ES-I3 (cell line): ENCODE measurements at regions not wholly inside any gene's neighbourhood (a gene's known extent, or its start where the extent isn't known, plus 50 kb on each side); places are given as distances from the start of the nearest gene placed in this dataset.

Experiments
- H3K36me3 ChIP-seq: 2 replicates; pipeline ENCODE4 v1.6.1; 2013; ENCODE audit warnings: mild to moderate bottlenecking, low read length, control low read depth, moderate library complexity; ENCODE audit not compliant: insufficient read depth
- H3K4me1 ChIP-seq: 2 replicates; pipeline ENCODE4 v1.6.1; 2013; ENCODE audit warnings: mild to moderate bottlenecking, control low read depth, low read length; ENCODE audit not compliant: insufficient read depth
- H3K9ac ChIP-seq: 2 replicates; pipeline ENCODE4 v1.6.1; 2013; ENCODE audit warnings: low read depth, mild to moderate bottlenecking, low read length, moderate library complexity
- H3K9me3 ChIP-seq: 2 replicates; pipeline ENCODE4 v1.6.1; 2013; ENCODE audit warnings: mild to moderate bottlenecking, low read length, moderate library complexity; ENCODE audit not compliant: control insufficient read depth, insufficient read depth

DNA sequence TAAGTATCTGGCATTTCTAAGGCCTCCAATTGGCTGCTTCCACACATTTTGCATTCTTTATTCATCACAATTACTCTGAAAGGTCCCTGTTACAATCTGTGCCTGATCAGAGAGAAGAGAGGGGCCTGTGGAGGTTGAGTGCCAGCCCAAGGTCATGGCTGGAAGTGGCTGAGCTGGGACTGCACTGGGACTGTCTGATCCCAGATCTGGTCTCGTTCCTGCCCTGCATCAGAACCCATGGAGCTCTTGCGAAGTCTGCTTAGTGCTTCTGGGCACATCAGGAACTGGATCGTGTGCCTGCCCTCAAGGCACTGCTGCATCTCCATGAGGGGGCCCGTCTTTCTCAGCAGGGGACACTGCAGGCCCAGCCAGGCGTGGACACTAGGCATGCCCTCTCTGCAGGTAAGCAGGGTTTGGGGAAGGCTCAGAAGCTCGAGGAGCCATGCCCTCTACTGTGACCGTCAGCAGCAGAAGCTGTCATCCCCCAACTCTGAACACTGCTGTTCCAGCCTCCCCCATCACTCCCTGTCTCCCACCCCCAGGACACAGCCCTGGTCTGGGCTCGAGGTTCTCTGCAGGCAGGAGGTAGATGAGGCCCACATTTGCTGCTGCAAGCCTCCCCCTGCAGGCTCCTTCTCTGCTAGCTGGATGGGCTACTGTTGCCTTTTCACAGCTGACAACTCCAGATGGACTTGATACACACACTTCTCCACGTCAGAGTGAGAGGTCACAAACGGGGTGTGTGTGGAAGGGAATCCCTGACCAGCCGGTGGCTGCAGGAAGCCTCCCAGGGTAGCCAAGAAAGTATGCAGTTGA, 96.5 kb upstream of the PRR23E start:
- Histone ChIP-seq H3K4me1 (no peaks in the 10 kb centered on the region), H3K36me3 (no peaks in the 10 kb centered on the region), H3K9ac (no peak overlapping the region), H3K9me3 (no peaks in the 10 kb centered on the region; the same call in 1 of the 2 replicates)

DNA sequence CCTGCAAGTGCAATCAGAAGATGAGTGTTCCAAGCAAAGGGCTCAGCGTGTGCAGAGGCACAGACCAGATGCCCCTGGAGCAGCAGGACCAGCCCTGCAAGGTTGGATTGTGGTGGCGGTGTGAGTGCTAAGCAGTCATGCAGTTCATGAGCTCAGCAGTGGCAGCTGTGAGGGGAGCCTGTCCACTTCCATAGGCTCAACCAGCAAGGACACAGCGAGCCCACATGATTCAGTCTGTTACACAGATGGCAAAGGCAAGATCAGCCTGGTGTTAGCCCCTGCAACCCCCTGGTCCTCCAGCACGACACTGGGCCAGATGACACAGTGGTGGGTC, 95.9 kb upstream of the PRR23E start:
- Histone ChIP-seq H3K9ac (no peak overlapping the region), H3K4me1 (no peaks in the 10 kb centered on the region), H3K36me3 (no peaks in the 10 kb centered on the region), H3K9me3 (no peaks in the 10 kb centered on the region; the same call in 1 of the 2 replicates)

DNA sequence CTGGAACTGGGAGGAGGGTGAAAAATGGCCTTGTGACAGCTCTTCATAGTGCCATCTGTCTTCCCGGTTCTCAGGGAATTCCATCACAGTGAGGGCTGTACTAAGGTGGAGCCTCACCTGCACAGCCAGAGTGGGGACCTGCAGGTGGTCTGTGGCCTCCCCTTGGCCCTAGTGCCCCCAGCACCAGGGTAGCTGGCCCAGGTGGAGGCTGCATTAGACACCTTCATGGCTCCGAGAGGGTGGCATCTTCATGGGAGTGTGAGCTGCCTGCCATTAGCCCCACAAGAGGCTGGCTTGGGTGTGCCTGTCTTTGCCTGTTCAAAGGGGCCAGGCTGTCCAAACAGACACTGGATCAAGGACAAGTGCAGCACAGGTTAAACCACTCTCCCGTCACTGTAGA, 95.5 kb upstream of the PRR23E start:
- H3K36me3 ChIP-seq: no peaks in the 10 kb centered on the region
- no peak overlapping the region for H3K9ac ChIP-seq
- H3K4me1 ChIP-seq: no peaks in the 10 kb centered on the region
- no peaks in the 10 kb centered on the region; the same call in 1 of the 2 replicates for H3K9me3 ChIP-seq

DNA sequence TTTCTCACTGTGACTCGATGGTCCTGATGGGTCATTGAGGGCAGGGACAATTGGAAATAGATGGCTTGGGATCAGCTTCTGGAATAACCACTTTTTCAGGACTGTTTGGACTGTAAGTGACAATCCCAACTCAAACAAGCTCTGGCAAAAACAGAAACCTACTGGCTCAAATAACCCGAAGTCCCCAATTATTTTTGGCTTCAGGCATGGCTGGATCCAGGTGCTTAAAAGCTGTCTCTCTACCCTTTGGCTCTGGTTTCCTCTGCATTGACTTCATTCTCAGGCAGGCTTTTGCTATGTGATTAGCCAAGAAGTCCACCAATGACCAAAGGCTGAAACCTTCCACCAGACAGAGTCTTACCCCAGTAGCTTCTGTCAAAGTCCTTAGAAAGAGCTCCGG, 92.9 kb upstream of the PRR23E start:
- no peaks in the 10 kb centered on the region for H3K36me3 ChIP-seq
- no peak overlapping the region for H3K9ac ChIP-seq
- no peaks in the 10 kb centered on the region; the same call in 1 of the 2 replicates for H3K9me3 ChIP-seq
- H3K4me1 ChIP-seq: no peaks in the 10 kb centered on the region

DNA sequence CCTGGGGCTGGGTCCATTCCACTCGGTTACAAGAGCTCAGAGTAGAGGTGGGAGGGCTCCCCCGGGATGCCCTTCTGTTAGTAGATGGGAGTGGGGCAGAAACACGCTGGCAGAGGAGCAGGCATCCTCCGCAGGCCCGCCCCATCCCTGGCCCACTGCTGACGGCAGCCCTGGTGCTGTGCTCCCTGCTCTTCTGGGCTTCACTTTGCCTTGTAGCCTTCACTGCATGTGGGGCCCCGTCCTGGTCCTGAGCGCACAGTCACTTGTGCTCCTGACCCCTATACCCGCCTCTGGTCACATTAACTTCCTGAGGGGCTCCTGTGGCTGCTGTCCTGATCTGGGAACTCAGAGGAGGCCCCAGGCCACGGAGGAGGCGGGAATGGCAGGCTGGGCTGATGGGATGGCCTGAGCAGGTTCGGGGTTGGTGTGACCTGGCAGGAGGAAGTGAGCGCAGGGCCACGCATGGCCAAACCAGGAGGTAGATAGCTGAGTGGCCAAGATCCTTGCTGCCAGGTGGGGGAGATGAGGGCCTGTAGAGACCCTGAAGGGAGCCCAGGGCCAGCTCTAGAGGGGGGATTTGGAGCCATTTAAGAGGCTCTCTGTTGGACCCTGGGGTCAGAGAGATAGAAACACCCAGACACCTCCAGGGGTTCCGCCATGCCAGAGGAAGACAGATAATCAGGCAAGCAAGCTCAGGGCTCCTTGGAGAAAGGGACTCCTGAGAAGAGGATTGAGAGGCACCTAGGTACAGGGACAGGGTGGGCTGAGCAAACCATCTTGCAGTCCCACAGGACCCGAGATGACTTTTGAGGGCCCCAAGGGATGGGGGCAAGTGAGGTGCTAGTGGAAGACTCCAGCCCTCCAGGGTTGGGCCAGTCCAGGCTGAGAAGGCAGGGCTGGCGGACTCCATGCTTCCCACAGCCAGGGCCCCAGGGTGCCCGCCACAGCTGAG, 92.2 kb upstream of the PRR23E start:
- no peaks in the 10 kb centered on the region for H3K9me3 ChIP-seq
- H3K36me3 ChIP-seq: no peaks in the 10 kb centered on the region
- H3K4me1 ChIP-seq: no peaks in the 10 kb centered on the region
- no peak overlapping the region for H3K9ac ChIP-seq

DNA sequence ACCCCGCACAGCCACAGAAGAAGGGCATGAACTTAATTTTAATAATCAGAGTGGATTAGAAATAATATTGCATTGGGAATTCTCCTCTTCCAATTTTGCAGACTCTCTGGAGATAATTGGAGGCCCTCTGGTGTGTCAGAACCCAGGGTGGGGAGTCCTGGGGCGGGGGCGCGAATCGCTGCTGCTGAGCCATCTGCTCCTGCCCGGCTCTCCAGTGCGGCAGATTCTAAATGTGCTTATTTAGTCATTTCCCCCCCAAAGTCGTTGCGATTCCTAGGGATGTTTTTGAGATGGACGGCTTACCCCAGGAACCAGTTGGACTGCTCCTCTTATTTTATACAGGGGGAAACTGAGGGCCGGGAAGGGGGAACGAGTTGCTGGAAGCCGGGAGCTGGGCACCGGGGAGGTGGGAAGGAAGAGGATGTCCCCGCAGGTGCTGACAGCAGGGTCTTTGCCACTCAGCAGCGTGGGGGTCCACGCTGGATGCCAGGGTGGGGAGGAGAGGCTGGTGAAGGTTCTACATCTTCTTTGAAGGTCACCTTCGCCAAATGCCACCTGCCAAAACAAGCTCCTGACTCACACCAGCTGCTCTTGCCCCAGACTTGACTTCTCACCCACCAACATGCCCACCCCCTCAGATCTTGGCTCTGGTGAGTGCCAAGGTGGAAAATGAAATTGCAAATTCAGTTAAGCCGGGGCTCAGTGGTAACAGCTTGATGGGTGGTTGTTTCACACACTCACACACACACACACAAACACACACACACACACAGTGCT, 91.3 kb upstream of the PRR23E start:
- no peaks in the 10 kb centered on the region for H3K4me1 ChIP-seq
- H3K9me3 ChIP-seq: no peaks in the 10 kb centered on the region; the same call in 1 of the 2 replicates
- no peaks in the 10 kb centered on the region for H3K36me3 ChIP-seq
- H3K9ac ChIP-seq: no peak overlapping the region

DNA sequence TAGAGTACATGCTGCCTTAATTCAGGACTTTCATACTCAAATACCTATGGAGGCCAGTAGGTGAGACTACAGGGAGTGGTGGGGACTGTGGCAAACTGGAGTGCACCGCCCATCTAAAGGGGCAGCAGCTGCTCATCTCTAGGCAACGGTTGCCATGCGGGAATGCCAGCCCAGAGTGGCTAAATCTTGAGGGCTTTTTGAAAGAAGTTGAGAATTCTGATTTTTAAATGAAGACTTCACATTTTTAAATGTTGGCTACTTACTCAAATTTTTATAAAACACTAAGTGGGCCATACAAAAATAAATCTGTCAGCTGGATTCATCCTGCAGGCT, 90.8 kb upstream of the PRR23E start:
- no peaks in the 10 kb centered on the region for H3K4me1 ChIP-seq
- H3K36me3 ChIP-seq: no peaks in the 10 kb centered on the region
- H3K9me3 ChIP-seq: no peaks in the 10 kb centered on the region; the same call in 1 of the 2 replicates
- no peak overlapping the region for H3K9ac ChIP-seq

DNA sequence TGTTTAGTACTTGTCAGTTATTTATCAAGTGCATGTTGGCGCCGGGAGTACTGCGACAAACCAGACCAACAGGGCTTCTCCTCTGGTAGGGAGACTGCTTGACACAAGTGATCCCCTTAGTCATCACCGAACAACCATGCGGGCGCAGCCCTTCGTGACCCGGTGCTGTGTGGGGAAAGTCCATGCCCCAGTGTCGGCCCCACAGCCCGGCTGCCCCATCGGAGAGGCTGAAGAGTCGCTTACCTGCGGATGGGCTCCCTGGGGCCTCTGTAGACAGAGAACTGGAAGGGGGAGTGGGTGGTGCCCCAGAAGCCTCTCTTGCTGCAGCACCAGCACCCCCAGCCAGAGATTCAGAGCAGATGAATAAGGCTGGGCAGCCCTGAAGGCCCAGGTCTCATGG, 90.3 kb upstream of the PRR23E start:
- Histone ChIP-seq H3K4me1 (no peaks in the 10 kb centered on the region), H3K9me3 (no peaks in the 10 kb centered on the region; the same call in 1 of the 2 replicates), H3K36me3 (no peaks in the 10 kb centered on the region)

DNA sequence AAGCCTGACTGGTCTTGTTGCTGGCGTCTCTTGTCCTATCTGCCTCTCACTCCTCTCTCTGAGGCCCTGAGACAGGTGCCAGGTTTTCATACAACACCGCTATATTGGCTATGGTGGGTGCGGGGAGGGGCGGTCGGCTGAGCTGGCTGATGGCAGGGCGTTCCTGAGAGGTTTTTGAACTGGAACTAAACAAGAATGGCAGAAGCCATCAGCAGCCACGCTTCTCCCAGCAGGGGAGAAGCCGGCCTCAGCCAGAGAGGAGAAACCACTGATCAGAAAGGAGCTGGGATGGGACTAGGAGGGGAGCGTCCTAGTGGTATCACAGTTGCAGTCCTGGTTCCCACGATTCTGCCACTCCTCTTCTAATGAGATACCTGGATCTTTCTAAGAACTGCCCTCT, 89.9 kb upstream of the PRR23E start:
- Histone ChIP-seq H3K9me3 (no peaks in the 10 kb centered on the region; the same call in 1 of the 2 replicates), H3K9ac (no peak overlapping the region), H3K36me3 (no peaks in the 10 kb centered on the region), H3K4me1 (no peaks in the 10 kb centered on the region)

More for the DNA sequence above, 90.3 kb upstream of the PRR23E start:
- no peak overlapping the region for H3K9ac ChIP-seq

DNA sequence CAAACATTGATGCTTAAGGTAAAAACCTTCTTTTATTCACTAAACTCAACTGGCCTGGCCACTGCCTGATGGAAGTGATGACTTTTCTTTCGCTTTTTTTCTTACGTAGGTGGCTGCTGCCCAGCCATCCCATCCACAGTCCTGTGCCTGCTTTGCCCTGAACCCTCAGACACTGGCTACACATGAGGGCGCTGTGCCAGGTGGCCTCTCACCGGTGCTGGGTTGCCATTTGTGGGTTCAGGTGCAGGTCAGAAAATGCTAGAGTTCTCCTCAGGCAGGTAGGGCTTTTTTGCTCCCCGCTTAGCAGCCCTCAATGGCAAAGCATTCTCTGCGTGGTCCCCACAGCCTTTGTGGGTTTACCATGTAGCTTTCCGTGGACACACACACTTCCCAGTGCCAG, 88.3 kb upstream of the PRR23E start:
- no peak overlapping the region for H3K9ac ChIP-seq
- no peaks in the 10 kb centered on the region; the same call in 1 of the 2 replicates for H3K9me3 ChIP-seq
- no peaks in the 10 kb centered on the region for H3K36me3 ChIP-seq
- no peaks in the 10 kb centered on the region for H3K4me1 ChIP-seq

DNA sequence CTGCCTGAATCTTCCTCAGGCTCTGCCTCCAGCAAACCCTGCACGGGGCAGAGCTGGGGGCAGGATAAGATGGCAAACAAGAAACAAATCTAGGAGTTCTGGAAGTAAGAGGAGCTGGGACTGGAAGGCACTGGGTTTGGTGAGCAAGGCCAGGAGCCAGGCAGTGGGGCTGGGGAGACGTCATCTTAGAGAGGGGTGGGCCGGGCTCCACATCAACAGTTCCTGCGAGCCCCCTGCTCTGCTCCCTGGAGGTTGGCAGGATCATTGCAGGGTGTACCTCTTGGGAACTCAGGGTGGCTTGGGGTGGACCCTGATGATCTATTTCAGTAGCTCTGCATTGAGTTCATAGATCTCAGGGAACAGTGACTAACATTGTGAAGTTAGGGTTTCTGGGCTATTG, 87.3 kb upstream of the PRR23E start:
- H3K9me3 ChIP-seq: no peaks in the 10 kb centered on the region; the same call in 1 of the 2 replicates
- H3K36me3 ChIP-seq: no peaks in the 10 kb centered on the region
- no peaks in the 10 kb centered on the region for H3K4me1 ChIP-seq
- no peak overlapping the region for H3K9ac ChIP-seq

DNA sequence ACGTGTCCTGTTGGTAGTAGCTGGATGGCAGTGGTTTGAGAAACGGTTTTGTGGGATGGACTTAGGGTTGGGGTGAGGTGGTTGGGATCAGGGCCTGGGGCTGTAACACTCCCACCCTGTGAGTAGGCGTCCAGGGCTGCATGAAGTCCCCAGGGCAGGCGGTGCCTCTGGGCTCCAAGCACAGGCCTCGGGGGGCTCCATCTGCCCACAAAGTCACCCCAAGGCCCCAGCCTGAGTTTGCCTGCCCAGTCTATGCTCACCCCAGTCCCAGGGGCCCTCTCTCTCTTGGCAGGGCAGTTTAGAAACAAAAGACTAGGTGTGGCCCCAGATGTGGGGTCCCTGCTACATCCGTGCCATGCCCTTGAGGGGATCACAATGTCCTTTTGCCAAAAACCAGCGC, 86.9 kb upstream of the PRR23E start:
- Histone ChIP-seq H3K9ac (no peak overlapping the region), H3K9me3 (no peaks in the 10 kb centered on the region; the same call in 1 of the 2 replicates), H3K4me1 (no peaks in the 10 kb centered on the region), H3K36me3 (no peaks in the 10 kb centered on the region)

DNA sequence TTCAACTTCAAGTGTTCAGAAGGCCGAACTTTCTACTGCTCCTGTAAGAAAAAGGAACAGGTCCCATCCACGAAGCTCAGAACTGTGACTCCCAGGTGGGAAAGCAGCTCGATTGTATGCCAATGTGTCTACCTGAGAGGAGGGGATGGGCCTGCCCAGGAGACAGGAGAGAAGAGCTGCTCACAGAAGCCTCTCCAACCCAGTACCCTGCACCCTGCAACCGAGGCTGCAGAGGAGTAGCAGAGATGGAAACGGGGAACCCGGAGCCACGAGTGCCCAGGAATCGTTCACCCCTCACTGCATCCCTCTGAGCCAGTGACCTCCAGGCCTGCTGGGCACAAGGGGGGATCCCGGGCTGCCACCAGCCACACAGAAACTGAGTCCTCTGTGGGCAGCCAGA, 86.5 kb upstream of the PRR23E start:
- no peaks in the 10 kb centered on the region for H3K4me1 ChIP-seq
- no peaks in the 10 kb centered on the region for H3K36me3 ChIP-seq
- no peaks in the 10 kb centered on the region; the same call in 1 of the 2 replicates for H3K9me3 ChIP-seq
- no peak overlapping the region for H3K9ac ChIP-seq

DNA sequence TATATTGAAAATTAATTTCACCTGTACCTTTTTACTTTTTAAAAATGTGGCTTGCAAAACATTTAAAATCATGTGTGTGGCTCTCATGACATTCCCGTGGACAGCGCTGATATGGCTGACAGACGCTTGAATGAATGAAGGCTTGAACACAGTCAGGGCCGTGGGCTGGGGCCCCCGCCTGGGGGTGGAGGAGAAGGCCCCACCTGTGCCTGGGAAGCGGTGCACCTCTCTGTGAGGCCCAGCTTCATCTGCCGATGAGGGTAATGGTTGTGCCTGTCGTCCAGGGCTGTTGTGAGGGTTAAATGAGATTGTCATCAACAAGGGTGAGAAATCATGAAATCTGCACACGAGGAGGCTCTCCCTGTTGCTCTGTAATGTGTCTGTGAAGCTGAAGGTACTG, 85.9 kb upstream of the PRR23E start:
- peaks cover under 1% of the 10 kb centered on the region for H3K9me3 ChIP-seq
- no peak overlapping the region for H3K9ac ChIP-seq
- no peaks in the 10 kb centered on the region for H3K4me1 ChIP-seq
- H3K36me3 ChIP-seq: no peaks in the 10 kb centered on the region
